ENCODE measurements at regions not wholly inside any gene's neighbourhood (a gene's known extent, or its start where the extent isn't known, plus 50 kb on each side); places are given as distances from the start of the nearest gene placed in this dataset.
A peak's percentile ranks its signal among the peaks of the same experiment; 100 is the strongest.

DNA sequence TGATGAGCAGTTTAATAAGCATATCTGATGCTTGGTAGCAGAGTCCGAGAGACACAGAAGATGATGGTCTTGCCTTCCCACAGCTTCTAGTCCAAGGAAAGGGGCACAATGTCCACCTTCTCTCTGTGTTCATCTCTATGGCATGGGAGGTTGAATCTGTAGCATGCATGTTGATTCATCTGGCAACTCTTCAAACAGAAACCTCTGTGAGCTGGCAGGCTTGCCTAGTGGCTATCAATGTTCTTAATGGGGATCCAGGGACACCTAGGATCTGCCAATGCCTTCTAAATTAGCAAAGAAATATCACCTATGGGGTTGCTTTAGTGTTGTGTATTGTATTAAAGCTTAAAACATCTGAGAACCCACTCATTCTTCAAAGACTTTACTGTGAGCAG is 170.8 kb downstream of the INO80D start:
- DNase-seq (ENCODE audit: low read depth in 2 of 2), result peak in 1 of 2 donors; percentile 7
- H3K9ac ChIP-seq (ENCODE audit: insufficient read depth, low read length), result no peak overlapping the region
- no peaks in the 10 kb centered on the region for H3K79me2 ChIP-seq (ENCODE audit: control insufficient read depth, insufficient read depth, low read length)
- no peaks in the 10 kb centered on the region for H3K9me3 ChIP-seq (ENCODE audit: control insufficient read depth, insufficient read depth, low read depth, low read length)
- H3K4me3 ChIP-seq (replicated peaks in 1 of 4; ENCODE audit: control extremely low read depth in 1 of 4, insufficient read depth in 1 of 4, low read depth in 3 of 4, low read length in 4 of 4), result no peak overlapping the region
- H3K36me3 ChIP-seq (ENCODE audit: control insufficient read depth, insufficient read depth, low read length), result no peaks in the 10 kb centered on the region
- no peak overlapping the region for H2AFZ ChIP-seq (ENCODE audit: low read length)
- no peaks in the 10 kb centered on the region for H3K4me1 ChIP-seq (ENCODE audit: control insufficient read depth, extremely low read depth, insufficient read depth, low read length)
- no peak overlapping the region for H3K27ac ChIP-seq (ENCODE audit: insufficient read depth, low read length)
- H3K27me3 ChIP-seq (ENCODE audit: control insufficient read depth, insufficient read depth, low read length), result no peaks in the 10 kb centered on the region
- TF ChIP-seq EZH2 (IDR thresholded peaks at IDR 0.05; ENCODE audit: low read length, missing control alignments), result no peak
- TF ChIP-seq, protein P1, sequence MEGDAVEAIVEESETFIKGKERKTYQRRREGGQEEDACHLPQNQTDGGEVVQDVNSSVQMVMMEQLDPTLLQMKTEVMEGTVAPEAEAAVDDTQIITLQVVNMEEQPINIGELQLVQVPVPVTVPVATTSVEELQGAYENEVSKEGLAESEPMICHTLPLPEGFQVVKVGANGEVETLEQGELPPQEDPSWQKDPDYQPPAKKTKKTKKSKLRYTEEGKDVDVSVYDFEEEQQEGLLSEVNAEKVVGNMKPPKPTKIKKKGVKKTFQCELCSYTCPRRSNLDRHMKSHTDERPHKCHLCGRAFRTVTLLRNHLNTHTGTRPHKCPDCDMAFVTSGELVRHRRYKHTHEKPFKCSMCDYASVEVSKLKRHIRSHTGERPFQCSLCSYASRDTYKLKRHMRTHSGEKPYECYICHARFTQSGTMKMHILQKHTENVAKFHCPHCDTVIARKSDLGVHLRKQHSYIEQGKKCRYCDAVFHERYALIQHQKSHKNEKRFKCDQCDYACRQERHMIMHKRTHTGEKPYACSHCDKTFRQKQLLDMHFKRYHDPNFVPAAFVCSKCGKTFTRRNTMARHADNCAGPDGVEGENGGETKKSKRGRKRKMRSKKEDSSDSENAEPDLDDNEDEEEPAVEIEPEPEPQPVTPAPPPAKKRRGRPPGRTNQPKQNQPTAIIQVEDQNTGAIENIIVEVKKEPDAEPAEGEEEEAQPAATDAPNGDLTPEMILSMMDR (conservative IDR thresholded peaks at IDR 0.05 in 1 of 2, IDR thresholded peaks at IDR 0.05 in 1 of 2; ENCODE audit: low read depth in 1 of 2, low read length in 2 of 2), result no peak
- no peaks in the 10 kb centered on the region for H4K20me1 ChIP-seq (ENCODE audit: control insufficient read depth, extremely low read depth, insufficient read depth, low read length)
- H3K4me2 ChIP-seq (ENCODE audit: extremely low read depth, insufficient read depth, low read length), result no peak overlapping the region

DNA sequence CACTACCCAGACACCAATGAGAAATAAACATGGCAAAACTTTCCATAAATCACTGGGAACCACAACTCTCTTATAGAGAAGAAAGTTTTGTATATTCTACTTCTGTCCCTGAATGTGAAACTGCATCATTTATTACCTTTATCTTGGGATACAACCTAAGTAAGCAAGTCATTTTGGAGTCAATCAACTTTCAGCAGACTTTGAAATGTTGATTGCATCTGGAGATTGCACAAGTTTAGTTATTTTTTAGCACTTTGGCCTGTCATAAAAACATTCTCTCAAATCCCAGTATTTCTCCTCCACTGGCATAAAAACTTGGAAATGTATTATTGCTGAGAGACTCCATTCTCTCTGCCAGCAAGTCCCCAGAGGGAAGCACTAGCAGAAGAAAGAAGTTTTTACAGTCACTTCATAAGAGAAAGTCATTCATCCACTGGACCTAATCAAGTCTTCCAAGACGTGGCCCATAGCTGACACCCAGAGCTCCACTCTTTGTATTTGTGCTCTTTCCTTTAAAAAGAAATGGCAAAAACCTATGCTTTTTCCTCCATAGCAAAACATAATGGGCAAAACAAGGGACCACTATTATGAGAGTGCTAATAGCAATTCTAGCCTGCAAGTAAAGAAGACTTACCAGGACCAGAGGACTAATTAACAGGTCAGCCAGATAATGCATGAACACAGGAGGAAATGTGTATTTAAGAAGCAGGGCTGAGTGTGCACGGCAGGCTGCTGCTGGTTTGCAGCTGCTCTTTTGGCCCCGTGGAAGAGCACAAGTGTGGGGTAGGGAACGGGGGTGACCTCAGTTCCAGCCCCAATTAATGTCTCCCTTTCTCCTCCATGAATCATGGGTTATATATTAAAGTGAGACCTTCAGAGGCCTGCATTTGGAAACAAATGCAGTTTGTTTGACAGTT is 171.5 kb downstream of the INO80D start:
- no peaks in the 10 kb centered on the region for H3K36me3 ChIP-seq (ENCODE audit: control insufficient read depth, insufficient read depth, low read length)
- H3K27ac ChIP-seq (ENCODE audit: insufficient read depth, low read length), result no peak overlapping the region
- H3K9ac ChIP-seq (ENCODE audit: insufficient read depth, low read length), result no peak overlapping the region
- no peaks in the 10 kb centered on the region for H3K4me1 ChIP-seq (ENCODE audit: control insufficient read depth, extremely low read depth, insufficient read depth, low read length)
- TF ChIP-seq, protein P1 (conservative IDR thresholded peaks at IDR 0.05 in 1 of 2, IDR thresholded peaks at IDR 0.05 in 1 of 2; ENCODE audit: low read depth in 1 of 2, low read length in 2 of 2), result no peak
- no peak for TF ChIP-seq EZH2 (IDR thresholded peaks at IDR 0.05; ENCODE audit: low read length, missing control alignments)
- H3K9me3 ChIP-seq (ENCODE audit: control insufficient read depth, insufficient read depth, low read depth, low read length), result no peaks in the 10 kb centered on the region
- no peak overlapping the region for H3K4me2 ChIP-seq (ENCODE audit: extremely low read depth, insufficient read depth, low read length)
- no peaks in the 10 kb centered on the region for H4K20me1 ChIP-seq (ENCODE audit: control insufficient read depth, extremely low read depth, insufficient read depth, low read length)
- H3K4me3 ChIP-seq (replicated peaks in 1 of 4; ENCODE audit: control extremely low read depth in 1 of 4, insufficient read depth in 1 of 4, low read depth in 3 of 4, low read length in 4 of 4), result no peak overlapping the region
- DNase-seq (ENCODE audit: low read depth in 2 of 2), result no peak
- H3K79me2 ChIP-seq (ENCODE audit: control insufficient read depth, insufficient read depth, low read length), result no peaks in the 10 kb centered on the region
- H3K27me3 ChIP-seq (ENCODE audit: control insufficient read depth, insufficient read depth, low read length), result no peaks in the 10 kb centered on the region
- no peak overlapping the region for H2AFZ ChIP-seq (ENCODE audit: low read length)

DNA sequence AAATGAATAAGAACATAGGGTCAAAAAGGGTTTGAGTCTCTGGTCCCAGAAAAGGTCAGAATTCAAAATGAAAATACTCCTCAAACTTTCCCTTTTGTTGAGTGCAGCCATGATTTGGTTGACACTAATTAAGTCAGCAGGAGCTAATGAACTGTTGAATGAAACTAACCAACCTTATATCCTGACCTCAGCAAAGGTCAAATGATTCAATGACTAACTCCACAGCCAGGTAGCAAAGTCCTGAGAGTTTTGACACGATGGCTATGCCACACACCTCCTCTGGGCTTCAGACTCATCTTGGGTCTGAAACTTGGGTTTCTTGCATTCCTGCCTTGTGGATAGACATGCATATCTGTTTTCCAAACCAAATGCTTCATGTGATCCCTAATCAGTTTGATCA is 172.3 kb downstream of the INO80D start:
- Histone ChIP-seq H3K79me2 (ENCODE audit: control insufficient read depth, insufficient read depth, low read length) (no peaks in the 10 kb centered on the region), H4K20me1 (ENCODE audit: control insufficient read depth, extremely low read depth, insufficient read depth, low read length) (no peaks in the 10 kb centered on the region), H3K4me1 (ENCODE audit: control insufficient read depth, extremely low read depth, insufficient read depth, low read length) (no peaks in the 10 kb centered on the region), H3K4me2 (ENCODE audit: extremely low read depth, insufficient read depth, low read length) (no peak overlapping the region), H3K36me3 (ENCODE audit: control insufficient read depth, insufficient read depth, low read length) (no peaks in the 10 kb centered on the region), H2AFZ (ENCODE audit: low read length) (no peak overlapping the region), H3K27ac (ENCODE audit: insufficient read depth, low read length) (no peak overlapping the region), H3K9ac (ENCODE audit: insufficient read depth, low read length) (no peak overlapping the region), H3K27me3 (ENCODE audit: control insufficient read depth, insufficient read depth, low read length) (peaks cover 3% of the 10 kb centered on the region), H3K9me3 (ENCODE audit: control insufficient read depth, insufficient read depth, low read depth, low read length) (no peaks in the 10 kb centered on the region), H3K4me3 (replicated peaks in 1 of 4; ENCODE audit: control extremely low read depth in 1 of 4, insufficient read depth in 1 of 4, low read depth in 3 of 4, low read length in 4 of 4) (no peak overlapping the region)
- DNase-seq (ENCODE audit: low read depth in 2 of 2), result no peak
- TF ChIP-seq, protein P1 (conservative IDR thresholded peaks at IDR 0.05 in 1 of 2, IDR thresholded peaks at IDR 0.05 in 1 of 2; ENCODE audit: low read depth in 1 of 2, low read length in 2 of 2), result no peak

All from fibroblast of lung (primary cell).